ENCODE measurements at regions not wholly inside any gene's neighbourhood (a gene's known extent, or its start where the extent isn't known, plus 50 kb on each side); places are given as distances from the start of the nearest gene placed in this dataset.

DNA sequence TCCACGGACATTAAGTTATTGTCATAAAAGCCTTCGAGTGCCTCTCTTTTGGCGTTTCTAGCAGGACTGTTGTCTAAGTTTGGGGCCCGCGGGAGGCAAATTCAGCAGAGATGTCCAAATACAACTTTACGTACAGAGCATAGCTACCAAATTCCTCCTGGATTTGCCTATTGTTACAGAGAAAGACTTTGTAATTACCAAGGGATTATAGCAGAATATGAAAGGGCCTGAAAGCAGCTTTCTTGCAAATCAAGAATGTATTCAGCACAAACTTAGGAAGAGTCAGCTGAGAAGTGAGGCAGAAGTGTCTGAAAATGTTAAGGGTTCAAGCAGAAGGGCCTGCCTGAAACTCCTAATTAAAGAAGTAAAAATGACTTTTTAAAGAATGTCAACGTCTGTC is 1053.5 kb upstream of the TENM3 start:
- TF ChIP-seq, protein P1, sequence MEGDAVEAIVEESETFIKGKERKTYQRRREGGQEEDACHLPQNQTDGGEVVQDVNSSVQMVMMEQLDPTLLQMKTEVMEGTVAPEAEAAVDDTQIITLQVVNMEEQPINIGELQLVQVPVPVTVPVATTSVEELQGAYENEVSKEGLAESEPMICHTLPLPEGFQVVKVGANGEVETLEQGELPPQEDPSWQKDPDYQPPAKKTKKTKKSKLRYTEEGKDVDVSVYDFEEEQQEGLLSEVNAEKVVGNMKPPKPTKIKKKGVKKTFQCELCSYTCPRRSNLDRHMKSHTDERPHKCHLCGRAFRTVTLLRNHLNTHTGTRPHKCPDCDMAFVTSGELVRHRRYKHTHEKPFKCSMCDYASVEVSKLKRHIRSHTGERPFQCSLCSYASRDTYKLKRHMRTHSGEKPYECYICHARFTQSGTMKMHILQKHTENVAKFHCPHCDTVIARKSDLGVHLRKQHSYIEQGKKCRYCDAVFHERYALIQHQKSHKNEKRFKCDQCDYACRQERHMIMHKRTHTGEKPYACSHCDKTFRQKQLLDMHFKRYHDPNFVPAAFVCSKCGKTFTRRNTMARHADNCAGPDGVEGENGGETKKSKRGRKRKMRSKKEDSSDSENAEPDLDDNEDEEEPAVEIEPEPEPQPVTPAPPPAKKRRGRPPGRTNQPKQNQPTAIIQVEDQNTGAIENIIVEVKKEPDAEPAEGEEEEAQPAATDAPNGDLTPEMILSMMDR (IDR thresholded peaks at IDR 0.05) = no peak
- TF ChIP-seq POLR2A (IDR thresholded peaks at IDR 0.05) = no peak
